Hippocampal formation (tissue), 2 donors: ENCODE measurements at regions not wholly inside any gene's neighbourhood (a gene's known extent, or its start where the extent isn't known, plus 50 kb on each side); places are given as distances from the start of the nearest gene placed in this dataset.

Experiments
- DNase-seq, 2 donors: peaks; one replicate each; lab custom pipeline; 2025; lab: John Stamatoyannopoulos, UW

DNA sequence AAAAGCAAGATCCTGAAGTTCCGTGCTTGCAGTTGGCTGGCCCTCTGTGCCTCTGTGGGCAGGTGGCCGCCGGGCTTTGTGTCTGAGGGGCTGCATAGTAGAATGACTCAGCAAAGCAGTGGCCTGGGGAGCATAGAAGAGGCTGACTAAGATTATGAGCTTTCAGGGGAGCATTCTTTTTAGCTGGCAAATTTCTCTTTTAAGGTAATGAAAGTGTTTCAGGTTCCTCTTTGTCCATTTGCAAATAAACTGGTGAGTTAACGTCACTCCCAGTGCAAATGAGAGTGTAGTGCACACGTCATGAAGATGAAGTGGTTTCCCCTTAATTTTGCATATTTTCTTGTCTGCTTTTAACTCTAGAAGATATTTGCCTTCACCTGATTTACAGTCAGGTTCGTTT, 98.6 kb downstream of the BCL2L11 start:
- no peak for DNase-seq

GRCh38 chr2:111219734-111220505, 99.2 kb downstream of the BCL2L11 start:
- no peak for DNase-seq

DNA sequence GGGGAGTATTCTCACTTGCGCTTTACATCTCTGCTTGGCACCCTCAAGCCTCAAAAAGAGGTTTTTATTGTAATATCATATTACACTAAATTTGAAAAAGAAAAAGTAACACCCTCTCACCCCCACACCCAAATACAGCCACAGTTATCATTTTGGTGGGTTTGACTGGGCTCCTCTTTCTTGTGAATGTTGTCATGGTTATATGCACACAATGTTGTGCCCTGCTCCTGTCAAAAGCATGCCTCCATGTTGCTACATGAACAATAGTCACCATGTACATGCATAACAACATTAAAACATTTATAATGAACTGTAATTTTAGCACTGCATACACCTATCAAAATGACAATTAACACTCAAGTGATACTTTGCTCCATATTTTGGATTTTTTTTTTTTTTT, 100.2 kb downstream of the BCL2L11 start:
- no peak for DNase-seq

GRCh38 chr2:111221701-111222100, 101.0 kb downstream of the BCL2L11 start:
- no peak for DNase-seq

DNA sequence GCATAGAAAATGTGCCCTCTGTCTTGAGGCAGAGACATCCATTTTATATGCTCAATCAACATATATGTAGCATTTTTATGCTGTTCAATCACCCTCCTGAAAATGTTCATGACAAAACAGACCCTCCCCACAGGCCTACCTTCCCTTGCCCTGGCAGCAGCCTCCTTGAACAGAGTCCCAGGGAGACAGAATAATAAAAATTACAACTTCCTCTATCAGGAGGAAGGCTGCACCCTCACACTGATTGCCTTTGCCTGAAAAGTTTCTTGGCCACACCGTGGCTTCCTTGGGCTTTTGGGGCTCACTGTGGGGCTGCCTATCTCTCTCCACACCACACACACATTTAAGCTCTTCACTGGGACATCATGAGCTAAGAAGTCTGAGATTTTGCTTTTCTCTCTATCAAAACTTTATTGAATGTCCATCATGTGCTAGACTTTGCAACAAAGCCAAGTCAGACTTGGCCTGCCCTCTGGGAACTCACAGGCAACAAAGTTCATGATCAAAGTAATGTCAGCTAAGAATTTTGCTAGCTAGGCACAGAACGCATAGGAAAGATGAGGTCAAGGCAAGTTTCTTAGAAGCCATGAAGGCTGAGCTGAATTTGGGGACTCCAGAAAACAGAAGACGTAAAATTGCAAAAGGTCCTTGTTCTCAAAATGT, 101.6 kb downstream of the BCL2L11 start:
- no peak for DNase-seq

DNA sequence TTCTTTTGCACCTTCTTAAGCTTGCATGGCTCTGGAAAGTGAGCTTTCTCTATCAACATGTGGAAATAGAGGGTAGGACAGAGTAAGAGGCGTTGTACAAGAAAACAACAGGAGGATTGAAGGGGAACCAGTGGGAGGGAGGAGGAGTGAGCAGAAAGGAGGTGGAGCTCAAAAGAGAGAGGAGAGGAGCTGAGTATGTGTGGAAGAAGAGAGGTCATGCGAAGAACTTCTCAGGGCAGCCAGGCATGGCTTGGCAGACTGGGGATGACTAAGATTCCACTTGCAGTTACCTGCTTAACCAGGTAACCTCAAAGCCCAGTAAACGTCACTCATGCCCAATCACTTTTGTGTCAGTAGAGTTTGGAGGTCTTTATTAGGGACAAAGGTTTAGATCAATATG, 105.1 kb downstream of the BCL2L11 start:
- DNase-seq: no peak

DNA sequence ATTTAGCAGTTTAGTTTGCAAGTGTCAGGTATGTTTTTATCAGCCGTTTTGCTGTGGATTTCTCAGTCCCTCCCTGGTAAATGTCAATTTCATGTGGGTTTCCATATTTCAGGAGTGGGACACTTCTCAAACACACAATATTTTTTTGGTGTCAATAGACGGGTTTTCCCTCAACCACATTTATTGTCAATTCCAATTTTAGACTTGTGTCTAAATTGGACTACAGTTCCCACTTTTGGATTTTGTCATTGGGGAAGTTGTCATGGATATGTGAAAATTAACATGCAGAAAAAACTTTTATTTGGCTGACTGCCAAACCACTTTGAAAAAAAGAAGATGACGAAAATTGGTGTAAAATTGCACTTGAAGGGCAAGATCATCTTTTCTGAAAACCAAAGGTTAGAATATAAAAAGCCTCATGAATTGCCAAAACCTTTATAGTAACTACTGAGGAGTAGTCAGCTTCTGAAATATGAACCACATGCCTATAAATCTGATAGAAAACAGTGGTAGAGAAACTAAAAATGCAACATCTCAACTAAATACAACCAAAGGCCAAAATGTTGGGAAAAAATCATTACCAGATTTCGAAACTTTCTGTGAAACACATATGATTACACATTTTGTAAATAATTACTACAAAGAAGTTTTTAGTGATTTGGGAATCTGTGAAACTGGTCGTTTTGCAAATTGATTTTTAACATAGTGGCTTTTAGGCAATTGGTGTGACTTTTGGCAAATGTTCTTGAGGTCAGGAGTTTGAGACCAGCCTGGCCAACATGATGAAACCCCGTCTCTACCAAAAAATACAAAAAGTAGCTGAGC, 106.4 kb downstream of the BCL2L11 start:
- DNase-seq: no peak

- no peak for DNase-seq
Observed at GRCh38 chr2:111227716-111228141, 107.0 kb downstream of the BCL2L11 start.

DNA sequence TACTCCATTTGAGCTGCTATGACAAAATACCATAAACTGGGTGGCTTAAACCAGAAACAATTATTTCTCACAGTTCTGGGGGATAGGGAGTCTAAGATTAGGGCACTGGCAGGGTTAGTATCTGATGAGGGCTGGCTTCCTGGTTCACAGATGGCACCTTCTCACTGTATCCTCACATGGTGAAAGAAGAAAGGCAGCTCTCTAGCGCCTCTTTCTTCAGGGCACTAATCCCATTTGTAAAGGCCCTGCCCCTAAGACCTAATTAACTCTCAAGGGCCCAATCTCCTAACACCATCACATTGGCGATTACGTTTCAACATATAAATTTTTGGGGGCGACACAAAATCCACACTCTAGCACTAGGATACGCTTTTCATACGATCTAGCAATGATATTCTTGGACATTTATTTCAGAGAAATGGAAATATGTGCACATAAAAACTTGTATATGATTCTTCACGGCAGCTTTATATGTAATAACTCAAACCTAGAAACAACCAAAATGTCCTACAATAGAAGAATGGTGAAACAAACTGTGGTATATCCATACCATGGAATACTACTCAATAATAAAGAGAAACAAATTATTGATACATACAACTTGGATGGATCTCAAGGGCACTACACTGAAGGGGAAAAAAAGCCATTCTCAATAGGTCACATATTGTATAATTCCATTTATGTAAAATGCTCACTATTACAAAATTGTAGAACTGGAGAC, 111.0 kb downstream of the BCL2L11 start:
- DNase-seq: no peak

DNA sequence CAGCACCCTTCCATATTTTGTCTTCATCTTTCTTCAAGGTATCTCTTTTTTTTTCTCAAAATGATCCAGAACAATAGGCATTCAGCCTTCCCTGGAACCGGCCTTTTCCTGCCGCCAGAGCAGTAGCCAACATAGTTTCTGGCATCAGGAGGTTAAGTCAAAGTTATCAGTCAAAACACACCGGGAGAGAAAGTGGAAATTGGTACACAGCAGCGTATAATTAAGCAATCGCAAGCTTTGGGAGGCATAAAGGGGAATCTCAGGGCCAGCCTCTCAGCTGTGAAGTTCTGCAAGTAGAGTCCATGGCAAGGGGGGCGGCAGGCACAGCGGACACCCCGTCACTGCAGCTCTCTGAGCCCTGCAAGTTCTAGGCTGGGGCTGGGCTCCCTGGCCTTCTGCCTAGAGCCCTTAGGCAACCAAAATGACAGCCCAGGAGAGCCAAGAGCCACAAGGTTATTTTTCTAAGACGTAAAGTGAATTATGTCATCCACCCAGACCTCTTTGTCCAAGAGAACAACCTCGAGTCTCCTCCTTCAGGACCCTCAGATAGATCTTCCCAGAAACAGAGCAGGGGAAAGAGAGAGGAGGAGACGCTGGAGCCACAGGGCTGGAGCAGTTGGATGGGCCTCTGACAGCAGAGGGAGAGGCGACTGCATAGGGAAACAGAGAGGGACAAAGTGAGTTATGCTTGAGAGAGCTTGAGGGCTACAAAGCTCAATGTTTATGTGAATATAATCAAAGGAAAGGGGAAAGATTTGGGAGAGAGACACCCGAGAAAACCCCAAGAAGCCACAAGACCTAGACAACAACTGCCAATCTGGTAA, 114.7 kb downstream of the BCL2L11 start:
- no peak for DNase-seq

- no peak for DNase-seq
Observed at GRCh38 chr2:111236025-111236424, 115.3 kb downstream of the BCL2L11 start.

DNA sequence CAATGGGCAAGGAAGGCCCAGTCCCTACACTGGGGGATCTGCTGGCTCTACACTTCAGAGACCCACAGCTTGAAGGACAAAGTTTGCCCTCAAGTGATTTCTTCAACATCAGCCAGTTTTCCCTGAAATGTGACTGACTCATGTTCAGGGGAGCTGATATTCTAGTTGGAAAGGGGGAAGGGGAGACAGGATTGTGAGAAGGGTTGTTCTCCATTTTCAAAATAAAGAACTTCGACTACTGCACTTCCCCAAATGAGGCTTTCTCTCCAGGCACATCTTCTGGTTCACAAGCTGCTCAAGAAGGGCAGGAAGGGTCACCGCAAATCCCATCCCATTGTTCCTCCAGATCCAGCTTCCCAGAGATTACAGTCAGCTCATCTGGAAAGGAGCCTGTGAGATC, 117.6 kb downstream of the BCL2L11 start:
- no peak for DNase-seq

GRCh38 chr2:111239107-111239506, 118.4 kb downstream of the BCL2L11 start:
- no peak for DNase-seq

GRCh38 chr2:111239581-111240249, 119.0 kb downstream of the BCL2L11 start:
- no peak for DNase-seq

GRCh38 chr2:111243295-111243694, 122.6 kb downstream of the BCL2L11 start:
- DNase-seq: no peak

DNA sequence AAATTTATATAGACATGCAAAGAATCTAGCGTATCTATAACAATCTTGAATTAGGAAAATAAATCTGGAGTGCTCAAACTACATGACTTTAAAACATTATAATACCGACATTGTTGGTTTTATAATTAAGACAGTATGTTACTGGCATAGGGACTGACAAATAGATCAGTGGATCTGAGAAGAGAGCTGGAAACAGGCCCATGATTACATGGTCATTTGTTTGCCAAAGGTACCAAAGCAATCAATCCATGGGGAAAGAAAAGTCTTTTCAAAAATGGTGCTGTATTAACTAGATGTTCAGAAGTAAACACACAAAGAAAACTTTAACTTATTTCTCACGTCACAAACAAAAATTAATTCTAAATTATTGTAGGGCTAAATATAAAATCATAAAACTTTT, 124.2 kb downstream of the BCL2L11 start:
- no peak for DNase-seq

DNA sequence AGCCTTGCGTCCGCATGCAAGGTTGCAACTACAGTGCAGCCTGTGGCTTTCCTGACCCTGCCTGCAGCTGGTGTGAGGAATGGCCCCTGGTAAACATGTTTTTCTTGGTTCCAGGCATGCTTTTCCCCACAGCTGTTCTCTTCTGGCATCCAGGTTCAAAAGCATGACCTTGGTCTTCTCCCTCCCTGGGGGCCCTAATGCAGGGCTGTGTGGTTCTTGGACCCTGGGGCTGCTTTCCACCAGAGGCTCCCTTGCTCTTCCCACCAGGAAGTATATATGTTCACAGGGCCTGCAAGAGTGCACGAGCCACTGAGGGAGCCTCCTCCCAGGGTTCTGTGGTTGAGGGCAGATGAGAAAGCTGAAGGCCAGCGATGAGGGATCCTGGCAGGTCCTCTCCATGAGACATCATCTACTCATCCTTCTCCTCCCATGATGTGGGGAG, 125.9 kb downstream of the BCL2L11 start:
- DNase-seq: no peak

DNA sequence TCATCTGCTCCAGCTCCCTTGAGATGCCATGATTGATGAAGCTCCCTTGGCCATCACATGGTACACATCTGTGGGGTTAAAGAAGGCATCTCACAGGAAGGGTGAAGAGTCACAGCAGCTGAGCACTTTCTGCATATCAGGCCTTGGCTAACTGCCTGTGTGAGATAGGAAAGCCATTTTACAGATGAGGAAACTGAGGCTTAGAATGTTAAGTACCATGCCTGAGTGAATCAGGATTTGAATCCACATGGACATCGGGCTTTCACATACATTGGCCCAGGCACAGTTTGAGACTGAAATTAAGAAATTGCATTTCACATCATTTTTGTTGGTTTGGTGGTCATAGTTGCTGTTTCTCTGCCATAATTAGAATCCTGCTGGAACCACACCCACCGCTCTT, 126.8 kb downstream of the BCL2L11 start:
- DNase-seq: no peak

- DNase-seq: no peak
Observed at GRCh38 chr2:111249806-111250205, 129.1 kb downstream of the BCL2L11 start.

- DNase-seq: no peak
Observed at GRCh38 chr2:111250448-111251030, 129.8 kb downstream of the BCL2L11 start.
